H1 (cell line): ENCODE measurements at regions not wholly inside any gene's neighbourhood (a gene's known extent, or its start where the extent isn't known, plus 50 kb on each side); places are given as distances from the start of the nearest gene placed in this dataset.

Source experiments
- USF2 ChIP-seq: IDR thresholded peaks from 2 replicates; pipeline ENCODE4 v1.6.1; 2011; ENCODE audit warnings: low read length, improper control_type of control experiment

- TF ChIP-seq USF2 = no peak
Observed at GRCh38 chr11:96607864-96608558, 218.2 kb downstream of the JRKL start (continued).
